OCI-LY3 (cell line): ENCODE measurements at regions not wholly inside any gene's neighbourhood (a gene's known extent, or its start where the extent isn't known, plus 50 kb on each side); places are given as distances from the start of the nearest gene placed in this dataset.

ENCODE experiments used
- H2AFZ ChIP-seq: fragments of 200-600, 300-600 bp; shearing (Covaris generic); 2 replicates; pipeline ENCODE4 v1.6.0; 2014; ENCODE audit warnings: antibody characterized with exemption, low read depth, low read length
- H3K27ac ChIP-seq: fragments of 200-600, 300-600 bp; sonication (generic); 2 replicates; pipeline ENCODE4 v1.5.1; 2014; ENCODE audit warnings: mild to moderate bottlenecking, low read length, moderate library complexity, mixed read lengths
- H3K27me3 ChIP-seq: fragments of 200-600, 300-600 bp; sonication (generic); 2 replicates; pipeline ENCODE4 v1.6.1; 2014; ENCODE audit warnings: low read depth, low read length, mixed read lengths
- H3K36me3 ChIP-seq: fragments of 200-600, 300-600 bp; sonication (generic); replicated peaks from 2 replicates; pipeline ENCODE3; 2014; ENCODE audit warnings: low read depth, low read length, mixed read lengths
- H3K4me1 ChIP-seq: fragments of 300-600, 200-600 bp; sonication (generic); 2 replicates; pipeline ENCODE4 v1.6.1; 2014; ENCODE audit warnings: low read length, mixed read lengths
- H3K4me2 ChIP-seq: fragments of 200-600, 300-600 bp; sonication (generic); 2 replicates; pipeline ENCODE4 v1.6.1; 2014; ENCODE audit warnings: low read length, mixed read lengths
- H3K4me3 ChIP-seq: fragments of 300-600, 200-600 bp; sonication (generic); 2 replicates; pipeline ENCODE4 v1.5.1; 2014; ENCODE audit warnings: antibody characterized with exemption, mild to moderate bottlenecking, low read length, moderate library complexity
- H3K79me2 ChIP-seq: fragments of 300-600, 200-600 bp; shearing (Covaris generic); 2 replicates; pipeline ENCODE4 v1.6.1; 2014; ENCODE audit warnings: mild to moderate bottlenecking, low read length, mixed read lengths
- H3K9ac ChIP-seq: fragments of 300-600, 200-600 bp; shearing (Covaris generic); 2 replicates; pipeline ENCODE4 v1.6.0; 2014; ENCODE audit warnings: mild to moderate bottlenecking, low read length, moderate library complexity
- H3K9me3 ChIP-seq: fragments of 200-600, 300-600 bp; shearing (Covaris generic); 2 replicates; pipeline ENCODE4 v1.6.1; 2014; ENCODE audit warnings: low read length, mixed read lengths; ENCODE audit not compliant: insufficient read depth
- H4K20me1 ChIP-seq: fragments of 200-600, 300-600 bp; sonication (generic); 2 replicates; pipeline ENCODE4 v1.6.1; 2016; ENCODE audit warnings: low read length, mixed read lengths; ENCODE audit not compliant: insufficient read depth
- CTCF ChIP-seq: fragments of 200-600, 300-600 bp; sonication (generic); IDR thresholded peaks from 2 replicates; pipeline ENCODE4 v1.5.1; 2014; ENCODE audit warnings: antibody characterized with exemption, low read length, low read depth
- EZH2phosphoT487 ChIP-seq: fragments of 200-600 bp; shearing (Covaris generic); IDR thresholded peaks from 2 replicates; pipeline ENCODE4 v1.6.1; 2018; ENCODE audit warnings: antibody characterized with exemption, mixed run types, low read depth

- Histone ChIP-seq H3K4me2 (no peak overlapping the region), H3K4me1 (no peaks in the 10 kb centered on the region), H3K36me3 (no peaks in the 10 kb centered on the region), H4K20me1 (no peaks in the 10 kb centered on the region), H2AFZ (no peak overlapping the region), H3K9ac (no peak overlapping the region), H3K4me3 (no peak overlapping the region), H3K27me3 (no peaks in the 10 kb centered on the region), H3K79me2 (no peaks in the 10 kb centered on the region), H3K27ac (no peak overlapping the region), H3K9me3 (no peaks in the 10 kb centered on the region)
- TF ChIP-seq EZH2phosphoT487 (no peak), CTCF (no peak)
Measured at GRCh38 chr2:83115155-83115554, 1343.9 kb downstream of the SUCLG1 start.

- Histone ChIP-seq H3K27ac (no peak overlapping the region), H3K27me3 (no peaks in the 10 kb centered on the region), H3K4me1 (no peaks in the 10 kb centered on the region), H3K9me3 (no peaks in the 10 kb centered on the region), H3K9ac (no peak overlapping the region), H3K4me2 (no peak overlapping the region), H2AFZ (no peak overlapping the region), H4K20me1 (no peaks in the 10 kb centered on the region), H3K4me3 (no peak overlapping the region), H3K36me3 (no peaks in the 10 kb centered on the region), H3K79me2 (no peaks in the 10 kb centered on the region)
- no peak for TF ChIP-seq EZH2phosphoT487
- no peak for TF ChIP-seq CTCF
Measured at GRCh38 chr2:83113953-83114352, 1345.1 kb downstream of the SUCLG1 start.

- Histone ChIP-seq H3K36me3 (no peaks in the 10 kb centered on the region), H3K27me3 (no peaks in the 10 kb centered on the region), H3K9me3 (no peaks in the 10 kb centered on the region), H4K20me1 (no peaks in the 10 kb centered on the region), H3K79me2 (no peaks in the 10 kb centered on the region), H3K4me1 (no peaks in the 10 kb centered on the region), H3K27ac (no peak overlapping the region), H3K4me3 (no peak overlapping the region), H3K4me2 (no peak overlapping the region), H2AFZ (no peak overlapping the region), H3K9ac (no peak overlapping the region)
- no peak for TF ChIP-seq EZH2phosphoT487
- TF ChIP-seq CTCF: no peak
Measured at GRCh38 chr2:83112858-83113257, 1346.2 kb downstream of the SUCLG1 start.

- Histone ChIP-seq H3K9ac (no peak overlapping the region), H3K4me1 (no peaks in the 10 kb centered on the region), H3K27ac (no peak overlapping the region), H3K36me3 (no peaks in the 10 kb centered on the region), H3K79me2 (no peaks in the 10 kb centered on the region), H3K4me3 (no peak overlapping the region), H2AFZ (no peak overlapping the region), H3K9me3 (no peaks in the 10 kb centered on the region), H4K20me1 (no peaks in the 10 kb centered on the region), H3K4me2 (no peak overlapping the region), H3K27me3 (no peaks in the 10 kb centered on the region)
- TF ChIP-seq EZH2phosphoT487 (no peak), CTCF (no peak)
Measured at GRCh38 chr2:83109284-83109683, 1349.8 kb downstream of the SUCLG1 start.
